ENCODE measurements at regions not wholly inside any gene's neighbourhood (a gene's known extent, or its start where the extent isn't known, plus 50 kb on each side); places are given as distances from the start of the nearest gene placed in this dataset.

- no peak for DNase-seq (ENCODE audit: low spot score)
- POLR2A ChIA-PET (ENCODE audit: low non-redundant PET): no interaction called here
- CTCF ChIA-PET: interaction anchor here (0.5 to 0.6 kb wide), 2 partner anchors 9 to 1178 kb away, joined by 3 to 4 read pairs; no protein-coding TSS in a partner anchor
- no peak for TF ChIP-seq CTCF (conservative IDR thresholded peaks at IDR 0.05; ENCODE audit: low read depth)
- no peak overlapping the region for H3K27ac ChIP-seq
These were observed 154.6 kb upstream of the ARG1 start for GRCh38 chr6:131418441-131418840.

DNA sequence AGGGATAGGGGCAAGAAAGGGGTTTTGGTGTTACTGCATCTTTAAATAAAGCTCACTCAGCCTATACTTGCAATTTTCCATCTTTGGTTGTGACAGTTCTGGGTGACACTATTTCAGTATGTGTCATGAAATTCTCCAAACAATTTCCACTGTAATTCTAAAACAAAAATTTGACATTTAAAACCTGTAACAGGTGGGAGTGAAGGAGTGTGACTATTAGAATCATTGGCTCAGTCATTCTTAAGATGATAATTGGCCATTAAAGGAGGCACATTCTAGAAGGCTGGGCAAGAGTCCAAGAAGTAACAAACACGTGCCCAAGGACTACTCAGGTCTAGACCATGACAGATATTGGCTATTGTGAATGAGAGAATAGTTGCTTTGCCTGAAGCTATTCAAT is 153.3 kb upstream of the ARG1 start:
- CTCF ChIA-PET: interaction anchor here (0.7 kb wide), 1 partner anchor 40 kb away, joined by 3 read pairs; no protein-coding TSS in a partner anchor
- no peak for TF ChIP-seq CTCF (conservative IDR thresholded peaks at IDR 0.05; ENCODE audit: low read depth)
- DNase-seq (ENCODE audit: low spot score): no peak
- POLR2A ChIA-PET (ENCODE audit: low non-redundant PET): no interaction called here
- H3K27ac ChIP-seq: no peak overlapping the region

DNA sequence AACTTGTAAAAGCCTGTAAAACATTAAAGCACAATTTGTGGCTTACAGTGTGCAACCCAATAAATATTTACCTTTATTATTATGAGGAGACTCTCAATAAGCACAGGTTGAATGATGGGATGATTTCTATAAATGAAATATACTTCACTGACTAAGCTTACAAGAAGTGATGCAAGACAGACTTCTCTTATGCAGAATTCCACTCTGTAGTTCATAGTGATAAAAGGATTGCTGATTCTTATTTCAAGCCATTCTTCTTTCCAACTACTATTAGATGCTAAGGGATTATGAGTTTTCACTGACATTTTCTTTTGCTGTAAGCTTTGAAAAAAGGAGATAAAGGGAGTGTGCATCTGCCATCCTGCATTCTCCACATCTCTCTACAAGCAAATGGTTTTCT is 149.0 kb upstream of the ARG1 start:
- TF ChIP-seq CTCF (conservative IDR thresholded peaks at IDR 0.05; ENCODE audit: low read depth): no peak
- DNase-seq (ENCODE audit: low spot score): no peak
- ChIA-PET POLR2A (ENCODE audit: low non-redundant PET) (no interaction called here), CTCF (no interaction called here)
- H3K27ac ChIP-seq: no peak overlapping the region

DNA sequence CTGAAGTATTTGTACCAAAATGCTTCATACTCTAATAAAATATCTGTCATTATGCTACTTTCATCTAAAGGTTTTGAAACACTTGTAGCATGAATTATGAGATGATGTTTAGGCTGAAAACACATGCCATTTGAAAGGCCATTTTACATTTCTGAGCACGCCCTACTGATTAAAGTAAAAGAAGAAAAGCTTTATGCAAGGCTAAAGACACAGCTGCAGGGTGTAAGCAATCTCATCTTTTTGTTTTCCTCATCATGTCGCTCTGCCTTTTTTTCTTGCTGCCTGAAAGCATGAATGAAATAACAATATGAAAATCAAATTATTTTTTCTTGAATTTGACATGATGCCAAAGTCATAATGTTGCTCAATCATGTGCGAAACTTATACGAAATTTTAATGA is 148.6 kb upstream of the ARG1 start:
- no peak overlapping the region for H3K27ac ChIP-seq
- no peak for TF ChIP-seq CTCF (conservative IDR thresholded peaks at IDR 0.05; ENCODE audit: low read depth)
- DNase-seq (ENCODE audit: low spot score): no peak
- ChIA-PET CTCF (no interaction called here), POLR2A (ENCODE audit: low non-redundant PET) (no interaction called here)

DNA sequence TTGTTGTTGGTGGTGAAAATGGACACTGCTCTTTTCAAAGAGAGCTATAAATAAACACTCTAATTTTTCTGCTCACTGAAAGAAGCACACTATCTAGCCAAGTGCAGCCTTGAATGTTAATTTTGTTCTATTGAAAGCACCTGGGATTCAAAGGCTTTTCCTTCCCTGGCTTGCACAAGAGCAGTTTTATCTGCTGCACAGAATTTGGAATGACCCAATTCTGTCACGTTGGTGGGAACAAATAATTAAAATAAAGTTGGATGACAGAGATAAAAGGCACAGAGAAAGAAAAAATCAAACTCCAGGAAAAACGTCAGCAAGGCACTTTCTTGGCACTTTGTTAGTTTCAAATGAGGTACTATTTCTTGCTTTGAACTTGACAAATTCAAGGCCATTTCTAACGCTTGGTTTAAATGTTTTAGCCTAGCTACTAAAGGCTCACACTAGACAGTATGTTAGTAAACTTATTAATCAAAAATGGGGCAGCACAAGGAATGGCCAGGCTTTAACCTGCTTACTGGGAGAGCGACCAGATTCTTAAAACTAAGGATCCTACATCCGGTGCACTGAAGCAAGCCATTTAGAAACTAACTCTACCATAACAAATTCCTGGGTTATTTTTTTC is 145.5 kb upstream of the ARG1 start:
- DNase-seq (ENCODE audit: low spot score): no peak
- POLR2A ChIA-PET (ENCODE audit: low non-redundant PET): no interaction called here
- no peak for TF ChIP-seq CTCF (conservative IDR thresholded peaks at IDR 0.05; ENCODE audit: low read depth)
- H3K27ac ChIP-seq: no peak overlapping the region
- CTCF ChIA-PET: interaction anchor here (0.7 kb wide), 1 partner anchor 9 kb away, joined by 4 read pairs; no protein-coding TSS in a partner anchor

GRCh38 chr6:131430531-131430930 is 142.5 kb upstream of the ARG1 start:
- no peak for TF ChIP-seq CTCF (conservative IDR thresholded peaks at IDR 0.05; ENCODE audit: low read depth)
- no peak for DNase-seq (ENCODE audit: low spot score)
- H3K27ac ChIP-seq: no peak overlapping the region
- CTCF ChIA-PET: no interaction called here
- POLR2A ChIA-PET (ENCODE audit: low non-redundant PET): interaction anchor here (0.6 kb wide), 1 partner anchor 17 kb away, joined by 3 read pairs; no protein-coding TSS in a partner anchor
